NT2/D1 (cell line): ENCODE measurements at regions not wholly inside any gene's neighbourhood (a gene's known extent, or its start where the extent isn't known, plus 50 kb on each side); places are given as distances from the start of the nearest gene placed in this dataset.

ENCODE experiments used
- SUZ12 ChIP-seq: IDR thresholded peaks from 2 replicates; pipeline ENCODE4 v1.6.1; 2011; ENCODE audit not compliant: insufficient read length, insufficient read depth; ENCODE audit errors: extremely low read depth
- YY1 ChIP-seq: IDR thresholded peaks from 2 replicates; pipeline ENCODE4 v1.6.1; 2011; ENCODE audit not compliant: insufficient read length, insufficient read depth
- ZNF274 ChIP-seq: IDR thresholded peaks from 2 replicates; pipeline ENCODE4 v1.6.1; 2011; ENCODE audit warnings: mild to moderate bottlenecking, low read depth, low read length

- TF ChIP-seq YY1 (no peak), SUZ12 (no peak), ZNF274 (no peak)
Observed at GRCh38 chr10:28097633-28098032, 98.8 kb upstream of the ODAD2 start.
